PC-9 (cell line): ENCODE measurements at regions not wholly inside any gene's neighbourhood (a gene's known extent, or its start where the extent isn't known, plus 50 kb on each side); places are given as distances from the start of the nearest gene placed in this dataset.

ENCODE experiments used
- BruUV-seq: library from RNA; stranded (reverse); fragments of 400-500 nt; replicated peaks from 2 replicates; lab custom pipeline; 2021; lab: Mats Ljungman, UMichigan
- CTCF ChIA-PET: fragments of 300-600 bp; sonication (Branson Sonifier 250); formaldehyde crosslinking; loops from one replicate; lab custom pipeline; 2022; ENCODE audit warnings: antibody characterized with exemption; lab: Charles Lee
- POLR2A ChIA-PET: fragments of 300-600 bp; sonication (Branson Sonifier 250); formaldehyde crosslinking; loops from one replicate; lab custom pipeline; 2022; ENCODE audit warnings: antibody characterized with exemption; ENCODE audit not compliant: unreplicated experiment; lab: Charles Lee
- DNase-seq, 2 experiments: peaks; one replicate each; pipeline versions ENCODE4 v3.0.0 to v3.0.0-alpha.2; 2015 to 2022; ENCODE audit warnings: mixed read lengths in 1 of 2
- H2AFZ ChIP-seq: fragments of 200-600 bp; sonication (generic); 2 replicates; pipeline ENCODE4 v1.8.1; 2017; ENCODE audit warnings: antibody characterized with exemption
- H3F3A ChIP-seq: fragments of 200-600 bp; sonication (generic); 2 replicates; pipeline ENCODE4 v1.8.1; 2017; ENCODE audit warnings: antibody characterized with exemption, mild to moderate bottlenecking, low read depth; ENCODE audit not compliant: insufficient read depth
- H3K27ac ChIP-seq: fragments of 200-600 bp; sonication (generic); 2 replicates; pipeline ENCODE4 v1.6.1; 2016; ENCODE audit warnings: mixed run types
- H3K27me3 ChIP-seq: fragments of 200-600 bp; sonication (generic); 2 replicates; pipeline ENCODE4 v1.6.1; 2016; ENCODE audit warnings: low read depth, mixed run types; ENCODE audit not compliant: insufficient read depth
- H3K36me3 ChIP-seq: fragments of 200-600 bp; sonication (generic); 2 replicates; pipeline ENCODE4 v1.6.1; 2016; ENCODE audit warnings: low read depth, mixed run types
- H3K4me1 ChIP-seq: fragments of 200-600 bp; sonication (generic); replicated peaks from 2 replicates; pipeline ENCODE4 v1.6.1; 2016; ENCODE audit warnings: mixed run types; ENCODE audit not compliant: insufficient read depth
- H3K4me2 ChIP-seq: fragments of 200-600 bp; sonication (generic); 2 replicates; pipeline ENCODE4 v1.6.1; 2017; ENCODE audit warnings: mixed run types
- H3K4me3 ChIP-seq: fragments of 200-600 bp; sonication (generic); 2 replicates; pipeline ENCODE4 v1.6.1; 2016; ENCODE audit warnings: mixed run types
- H3K79me2 ChIP-seq: fragments of 200-600 bp; sonication (generic); 2 replicates; pipeline ENCODE4 v1.6.1; 2017; ENCODE audit warnings: low read depth, mixed run types
- H3K9me2 ChIP-seq: fragments of 200-600 bp; sonication (generic); 2 replicates; pipeline ENCODE4 v1.8.1; 2017; ENCODE audit warnings: mild to moderate bottlenecking; ENCODE audit not compliant: insufficient read depth
- H3K9me3 ChIP-seq: fragments of 200-600 bp; sonication (generic); 2 replicates; pipeline ENCODE4 v1.8.1; 2016; ENCODE audit warnings: low read depth; ENCODE audit not compliant: insufficient read depth
- H4K20me1 ChIP-seq: fragments of 200-600 bp; sonication (generic); 2 replicates; pipeline ENCODE4 v1.8.1; 2017; ENCODE audit not compliant: insufficient read depth
- EZH2 ChIP-seq: fragments of 200-600 bp; sonication (generic); IDR thresholded peaks from 2 replicates; pipeline ENCODE4 v1.8.0; 2017; ENCODE audit warnings: antibody characterized with exemption, low read depth
- intact Hi-C: fragments of 100-400 bp; cut with micrococcal nuclease; formaldehyde crosslinking; loops from one replicate; pipeline ENCODE4 v1.10.0; 2022; ENCODE audit not compliant: unreplicated experiment
- TF ChIP-seq, protein P1 (sequence below): fragments of 200-600 bp; sonication (generic); conservative IDR thresholded peaks from 2 replicates; pipeline ENCODE4 v1.6.1; 2017; ENCODE audit warnings: mixed run types, antibody characterized with exemption, mild to moderate bottlenecking, moderate library complexity

DNA sequence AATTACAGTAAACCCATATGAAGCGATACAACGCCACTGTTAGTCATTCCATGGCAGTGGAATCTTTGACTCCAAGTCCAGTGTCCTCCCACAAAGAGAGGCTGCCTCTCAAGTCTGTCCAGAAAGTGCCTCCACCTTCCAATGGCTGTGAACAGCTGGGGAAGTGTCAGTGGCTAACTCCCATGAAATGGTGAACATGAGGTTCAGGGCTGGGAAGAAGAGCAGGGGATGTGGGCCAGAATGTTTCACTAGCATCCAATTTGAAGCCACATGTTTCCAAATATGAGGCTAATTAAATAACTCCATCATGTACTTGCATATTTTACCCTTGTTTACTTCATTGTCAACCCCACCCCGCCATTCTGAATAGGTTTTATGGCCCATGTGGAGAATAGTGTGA, 53.1 kb upstream of the CHST15 start:
- POLR2A ChIA-PET, result no interaction called here
- no peak overlapping the region for H2AFZ ChIP-seq
- TF ChIP-seq EZH2, result no peak
- TF ChIP-seq, protein P1, sequence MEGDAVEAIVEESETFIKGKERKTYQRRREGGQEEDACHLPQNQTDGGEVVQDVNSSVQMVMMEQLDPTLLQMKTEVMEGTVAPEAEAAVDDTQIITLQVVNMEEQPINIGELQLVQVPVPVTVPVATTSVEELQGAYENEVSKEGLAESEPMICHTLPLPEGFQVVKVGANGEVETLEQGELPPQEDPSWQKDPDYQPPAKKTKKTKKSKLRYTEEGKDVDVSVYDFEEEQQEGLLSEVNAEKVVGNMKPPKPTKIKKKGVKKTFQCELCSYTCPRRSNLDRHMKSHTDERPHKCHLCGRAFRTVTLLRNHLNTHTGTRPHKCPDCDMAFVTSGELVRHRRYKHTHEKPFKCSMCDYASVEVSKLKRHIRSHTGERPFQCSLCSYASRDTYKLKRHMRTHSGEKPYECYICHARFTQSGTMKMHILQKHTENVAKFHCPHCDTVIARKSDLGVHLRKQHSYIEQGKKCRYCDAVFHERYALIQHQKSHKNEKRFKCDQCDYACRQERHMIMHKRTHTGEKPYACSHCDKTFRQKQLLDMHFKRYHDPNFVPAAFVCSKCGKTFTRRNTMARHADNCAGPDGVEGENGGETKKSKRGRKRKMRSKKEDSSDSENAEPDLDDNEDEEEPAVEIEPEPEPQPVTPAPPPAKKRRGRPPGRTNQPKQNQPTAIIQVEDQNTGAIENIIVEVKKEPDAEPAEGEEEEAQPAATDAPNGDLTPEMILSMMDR, result no peak
- H3F3A ChIP-seq, result 0 out of 2 replicates have a peak, but pooled peaks cover 4% of the 10 kb centered on the region
- no peak overlapping the region for H3K4me3 ChIP-seq
- no peak overlapping the region for H3K4me2 ChIP-seq
- no peaks in the 10 kb centered on the region for H3K79me2 ChIP-seq
- DNase-seq, result no peak
- H3K27me3 ChIP-seq, result no peaks in the 10 kb centered on the region
- no peak overlapping the region for H3K27ac ChIP-seq
- H3K9me3 ChIP-seq, result no peaks in the 10 kb centered on the region
- intact Hi-C loops, result no loop called here
- H3K4me1 ChIP-seq, result peaks cover 29% of the 10 kb centered on the region
- BruUV-seq, result no TSS peak
- H4K20me1 ChIP-seq, result no peaks in the 10 kb centered on the region
- no peaks in the 10 kb centered on the region for H3K36me3 ChIP-seq
- no peaks in the 10 kb centered on the region for H3K9me2 ChIP-seq
- CTCF ChIA-PET, result no interaction called here

DNA sequence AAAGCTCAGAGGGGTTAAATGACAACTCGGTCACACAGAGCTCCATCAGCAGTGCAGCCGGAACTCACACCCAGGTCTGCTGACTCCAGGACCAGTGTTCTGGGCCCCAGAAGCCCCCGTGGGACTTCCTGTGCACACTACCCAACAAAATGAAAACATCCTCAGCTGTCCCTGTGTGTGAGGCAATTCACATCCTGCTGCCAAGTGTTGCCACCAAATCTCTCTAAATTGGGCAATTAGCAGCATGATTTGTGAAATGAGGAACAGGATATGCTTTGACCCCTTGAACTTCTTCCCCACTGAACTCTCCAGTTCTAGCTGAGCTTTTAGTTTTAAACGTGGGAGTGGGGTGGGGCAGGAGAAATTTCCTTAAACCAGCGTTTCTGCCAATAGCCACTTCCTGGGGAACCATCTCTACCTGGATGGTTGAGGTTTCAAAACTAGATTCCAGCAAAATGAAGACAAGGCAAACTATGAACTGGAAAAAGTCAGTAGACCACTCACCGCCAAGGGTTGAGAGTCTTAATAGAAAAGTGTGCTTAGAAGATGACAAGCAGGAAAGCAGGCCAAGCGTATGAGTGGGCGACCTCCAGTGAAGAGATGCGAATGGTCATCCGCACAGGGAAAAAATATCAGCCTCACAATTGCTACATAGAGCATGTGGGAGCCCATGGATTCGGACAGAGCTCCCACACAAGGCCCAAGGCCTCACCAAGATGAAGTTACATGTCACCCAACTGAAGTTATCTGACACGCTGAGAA, 51.9 kb upstream of the CHST15 start:
- H3K4me2 ChIP-seq, result peak overlapping the region; percentile 42
- H3K4me1 ChIP-seq, result peaks cover 22% of the 10 kb centered on the region
- H3K27ac ChIP-seq, result peak overlapping the region; percentile 61
- no peak overlapping the region for H3K4me3 ChIP-seq
- no TSS peak for BruUV-seq
- CTCF ChIA-PET, result interaction anchor here (0.7 kb wide), 1 partner anchor 155 kb away, joined by 9 read pairs; no protein-coding TSS in a partner anchor
- no peaks in the 10 kb centered on the region for H3K27me3 ChIP-seq
- DNase-seq, result peak in 1 of 2 experiments; percentile 65
- H3K79me2 ChIP-seq, result no peaks in the 10 kb centered on the region
- peak overlapping the region; percentile 48; the same call in 1 of the 2 replicates for H2AFZ ChIP-seq
- H3K36me3 ChIP-seq, result no peaks in the 10 kb centered on the region
- 0 out of 2 replicates have a peak, but pooled peaks cover 4% of the 10 kb centered on the region for H3F3A ChIP-seq
- intact Hi-C loops, result no loop called here
- no peak for TF ChIP-seq EZH2
- TF ChIP-seq, protein P1, result no peak
- POLR2A ChIA-PET, result no interaction called here
- no peaks in the 10 kb centered on the region for H3K9me2 ChIP-seq
- no peaks in the 10 kb centered on the region for H4K20me1 ChIP-seq
- H3K9me3 ChIP-seq, result no peaks in the 10 kb centered on the region

DNA sequence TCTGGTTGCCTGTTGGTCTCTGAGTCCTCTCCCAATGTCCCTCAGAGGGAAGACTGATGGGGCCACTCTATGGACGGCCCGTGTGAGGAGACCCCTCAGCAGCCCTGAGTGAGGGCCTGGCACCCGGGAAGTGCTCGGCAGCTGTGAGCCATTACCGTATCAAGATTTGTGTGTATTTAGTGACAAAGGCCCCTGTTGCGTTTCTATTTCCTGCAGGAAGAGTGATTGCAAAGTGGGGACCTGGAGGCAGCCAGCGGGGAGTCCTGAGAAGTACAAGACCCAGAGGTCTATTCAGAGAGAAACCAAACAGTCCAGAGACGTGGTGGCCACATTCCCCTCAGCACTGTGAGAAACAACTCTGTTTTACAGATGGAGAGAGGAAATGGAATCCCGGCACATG, 51.1 kb upstream of the CHST15 start:
- Histone ChIP-seq H3K4me3 (no peak overlapping the region), H3K79me2 (no peaks in the 10 kb centered on the region), H3K4me1 (peaks cover 22% of the 10 kb centered on the region), H3K9me3 (no peaks in the 10 kb centered on the region), H4K20me1 (no peaks in the 10 kb centered on the region), H3F3A (0 out of 2 replicates have a peak, but pooled peaks cover 4% of the 10 kb centered on the region), H3K27ac (peak overlapping the region; percentile 61; the same call in 1 of the 2 replicates), H3K27me3 (no peaks in the 10 kb centered on the region), H2AFZ (no peak overlapping the region), H3K36me3 (no peaks in the 10 kb centered on the region), H3K4me2 (peak overlapping the region; percentile 42; the same call in 1 of the 2 replicates), H3K9me2 (no peaks in the 10 kb centered on the region)
- DNase-seq, result no peak
- no TSS peak for BruUV-seq
- intact Hi-C loops, result no loop called here
- CTCF ChIA-PET, result no interaction called here
- POLR2A ChIA-PET, result no interaction called here
- TF ChIP-seq, protein P1, result no peak
- no peak for TF ChIP-seq EZH2
